HepG2 (cell line): ENCODE measurements at regions not wholly inside any gene's neighbourhood (a gene's known extent, or its start where the extent isn't known, plus 50 kb on each side); places are given as distances from the start of the nearest gene placed in this dataset.

ENCODE experiments used
- ATAC-seq: fragments of 200-7000 bp; cut with Tn5 transposase; 3 replicates; pipeline ENCODE4 v1.9.1; 2020; ENCODE audit warnings: mild to moderate bottlenecking, moderate library complexity
- BruUV-seq: library from RNA; stranded (reverse); fragments of 400-500 nt; replicated peaks from 2 replicates; lab custom pipeline; 2021; lab: Mats Ljungman, UMichigan
- CTCF ChIA-PET: fragments of 300-600 bp; formaldehyde crosslinking; extraction: SDS; loops from one replicate; lab custom pipeline; 2021; ENCODE audit warnings: low total read pairs, inconsistent platforms, low intra/inter-chr PET ratio; lab: Yijun Ruan, JAX
- POLR2A ChIA-PET: fragments of 350-600 bp; sonication (Branson Sonifier 250); formaldehyde crosslinking; loops from one replicate; lab custom pipeline; 2020; ENCODE audit warnings: antibody characterized with exemption, inconsistent platforms; lab: Yijun Ruan, JAX
- DNase-seq: peaks from one replicate; pipeline ENCODE4 v3.0.0-alpha.2; 2015; ENCODE audit warnings: low spot score
- FAIRE-seq: peaks from 3 replicates; lab custom pipeline; 2011; peaks lifted over from hg19 to GRCh38; lab: Jason Lieb, UNC
- H2AFZ ChIP-seq: one replicate; pipeline ENCODE4 v1.6.1; 2011; ENCODE audit warnings: low read length, inconsistent platforms
- H3K27ac ChIP-seq: fragments of 300-600 bp; 3 replicates; pipeline ENCODE4 v1.8.0; 2011; ENCODE audit warnings: mixed run types, mild to moderate bottlenecking, mixed read lengths, low read length, inconsistent platforms; ENCODE audit not compliant: insufficient read depth; ENCODE audit errors: extremely low read length
- H3K27me3 ChIP-seq, 2 experiments: fragments of 200-600 bp in 1 of 2; 2 replicates in 1 of 2; 3 replicates in 1 of 2; pipeline versions ENCODE4 v1.6.0 to v1.8.0; 2011; ENCODE audit warnings: low read length in 2 of 2, mild to moderate bottlenecking in 2 of 2, moderate library complexity in 2 of 2, inconsistent platforms in 1 of 2; ENCODE audit not compliant: insufficient read depth in 2 of 2, control insufficient read depth in 1 of 2
- H3K36me3 ChIP-seq, 2 experiments: fragments of 200-600 bp in 1 of 2; replicated peaks in 1 of 2; 2 replicates in 1 of 2; 3 replicates in 1 of 2; pipeline versions ENCODE4 v1.5.1 to v1.8.0; 2011; ENCODE audit warnings: low read length in 2 of 2, inconsistent platforms in 1 of 2; ENCODE audit not compliant: insufficient read depth in 2 of 2, control insufficient read depth in 1 of 2
- H3K4me1 ChIP-seq: 2 replicates; pipeline ENCODE4 v1.5.1; 2012; ENCODE audit warnings: low read length, inconsistent platforms; ENCODE audit not compliant: insufficient read depth
- H3K4me2 ChIP-seq: 2 replicates; pipeline ENCODE4 v1.6.0; 2011; ENCODE audit warnings: low read depth, low read length, inconsistent platforms
- H3K4me3 ChIP-seq, 3 experiments: fragments of 200-600 bp in 1 of 3; sonication (generic), shearing (Covaris generic) in 1 of 3; replicated peaks in 1 of 3; 2 replicates each; pipeline ENCODE4 v1.5.1; 2011 to 2016; ENCODE audit warnings: low read length in 3 of 3, inconsistent platforms in 2 of 3, low read depth in 2 of 3, mild to moderate bottlenecking in 2 of 3, control low read depth in 1 of 3, mixed read lengths in 1 of 3; ENCODE audit not compliant: insufficient read depth in 1 of 3
- H3K79me2 ChIP-seq: one replicate; pipeline ENCODE4 v1.6.1; 2011; ENCODE audit warnings: low read length, inconsistent platforms; ENCODE audit not compliant: insufficient read depth
- H3K9ac ChIP-seq: 2 replicates; pipeline ENCODE4 v1.6.0; 2011; ENCODE audit warnings: mild to moderate bottlenecking, low read depth, low read length, inconsistent platforms; ENCODE audit not compliant: insufficient read depth
- H3K9me3 ChIP-seq: 2 replicates; pipeline ENCODE4 v1.5.1; 2012; ENCODE audit warnings: mild to moderate bottlenecking, low read length
- H4K20me1 ChIP-seq: 2 replicates; pipeline ENCODE4 v1.6.0; 2011; ENCODE audit warnings: inconsistent platforms, mild to moderate bottlenecking, low read length, moderate library complexity; ENCODE audit not compliant: insufficient read depth
- BRD4 ChIP-seq: sonication (generic); formaldehyde crosslinking; IDR thresholded peaks from 2 replicates; pipeline ENCODE4 v1.4.0; 2020; ENCODE audit warnings: missing genetic modification reagents
- ETV6 ChIP-seq: sonication (generic); formaldehyde crosslinking; conservative IDR thresholded peaks from 2 replicates; pipeline ENCODE4 v1.4.0; 2020; ENCODE audit warnings: missing genetic modification reagents
- SALL2 ChIP-seq: sonication (generic); formaldehyde crosslinking; IDR thresholded peaks from 2 replicates; pipeline ENCODE4 v1.8.1; 2023; ENCODE audit warnings: mild to moderate bottlenecking, missing genetic modification reagents, inconsistent platforms
- SRSF9 ChIP-seq: fragments of 200-400 bp; formaldehyde crosslinking; IDR thresholded peaks from 2 replicates; pipeline ENCODE4 v1.6.1; 2018; ENCODE audit warnings: borderline replicate concordance, mild to moderate bottlenecking, low read depth, low read length; ENCODE audit not compliant: insufficient read depth, poor library complexity, severe bottlenecking
- WGBS: methylation state at CpG from one replicate; pipeline ENCODE4 v1.1.6; 2017; ENCODE audit warnings: low lambda C conversion rate; 5-methylcytosine and 5-hydroxymethylcytosine counted together
- in situ Hi-C: cut with HindIII; loops from 2 replicates; pipeline ENCODE4 v1.10.0; 2017; ENCODE audit warnings: low pct_unique_long_range_greater_than_20kb; ENCODE audit not compliant: extremely low pct_ligation_motif_present
- intact Hi-C: fragments of 100-400 bp; cut with micrococcal nuclease; formaldehyde crosslinking; loops from one replicate; pipeline ENCODE4 v1.10.0; 2022; ENCODE audit not compliant: unreplicated experiment
- TF ChIP-seq, protein P1 (sequence below): sonication (generic); formaldehyde crosslinking; IDR thresholded peaks from 2 replicates; pipeline ENCODE4 v1.8.1; 2023; ENCODE audit warnings: mild to moderate bottlenecking, moderate library complexity, missing genetic modification reagents
- TF ChIP-seq, protein P2 (sequence below): sonication (generic); formaldehyde crosslinking; conservative IDR thresholded peaks from 2 replicates; pipeline ENCODE4 v1.4.0; 2020; ENCODE audit warnings: mild to moderate bottlenecking, missing genetic modification reagents, moderate library complexity
- TF ChIP-seq, protein P3 (sequence below): sonication (generic); formaldehyde crosslinking; IDR thresholded peaks from 2 replicates; pipeline ENCODE4 v1.5.0; 2020; ENCODE audit warnings: missing genetic modification reagents
- TF ChIP-seq, protein P4 (sequence below), 2 experiments: fragments of 450-650 bp in 1 of 2; sonication (generic) in 1 of 2; formaldehyde crosslinking in 1 of 2; IDR thresholded peaks; 2 replicates each; pipeline versions ENCODE4 v1.6.1 to v1.8.0; 2016 to 2022; ENCODE audit warnings: antibody characterized with exemption in 1 of 2, mild to moderate bottlenecking in 1 of 2, missing genetic modification reagents in 1 of 2

DNA sequence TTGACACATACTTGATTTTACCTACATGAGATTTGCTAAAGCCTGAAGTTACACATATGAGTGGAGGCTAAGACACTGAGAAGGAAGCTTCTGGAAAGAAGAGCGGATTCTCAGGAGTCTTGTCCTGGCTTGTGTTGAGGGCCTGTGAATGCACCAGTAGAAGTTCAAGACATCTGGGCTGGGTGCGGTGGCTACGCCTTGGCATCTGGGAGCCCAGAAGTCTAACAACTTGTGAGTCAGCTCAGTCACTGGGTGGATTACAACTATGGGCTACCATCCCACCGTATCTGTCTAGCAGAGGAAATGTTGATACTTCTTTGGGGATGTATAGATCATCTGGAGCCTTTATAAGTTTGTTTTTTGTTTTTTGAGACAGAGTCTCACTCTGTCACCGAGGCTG lies 375.6 kb upstream of the SMIM31 start (continued):
- TF ChIP-seq, protein P1, sequence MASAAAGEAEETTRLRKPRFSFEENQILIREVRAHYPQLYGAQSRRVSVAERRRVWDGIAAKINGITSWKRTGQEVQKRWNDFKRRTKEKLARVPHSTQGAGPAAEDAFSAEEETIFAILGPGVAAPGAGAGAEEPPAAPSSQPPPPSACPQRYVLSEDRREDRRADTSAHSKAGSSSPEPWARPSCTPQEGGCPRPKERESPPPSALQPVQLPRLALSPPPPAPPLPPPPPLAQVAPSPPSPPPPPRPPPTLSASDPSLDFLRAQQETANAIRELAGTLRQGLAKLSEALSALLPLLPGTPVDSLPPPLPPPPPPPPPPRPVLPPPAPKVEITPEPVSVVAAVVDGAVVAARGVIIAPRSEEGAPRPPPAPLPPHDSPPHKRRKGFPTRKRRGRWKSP (CRISPR knock-in tag): no peak
- TF ChIP-seq SALL2 (CRISPR knock-in tag) (no peak), BRD4 (CRISPR knock-in tag) (no peak), SRSF9 (no peak)
- TF ChIP-seq, protein P2, sequence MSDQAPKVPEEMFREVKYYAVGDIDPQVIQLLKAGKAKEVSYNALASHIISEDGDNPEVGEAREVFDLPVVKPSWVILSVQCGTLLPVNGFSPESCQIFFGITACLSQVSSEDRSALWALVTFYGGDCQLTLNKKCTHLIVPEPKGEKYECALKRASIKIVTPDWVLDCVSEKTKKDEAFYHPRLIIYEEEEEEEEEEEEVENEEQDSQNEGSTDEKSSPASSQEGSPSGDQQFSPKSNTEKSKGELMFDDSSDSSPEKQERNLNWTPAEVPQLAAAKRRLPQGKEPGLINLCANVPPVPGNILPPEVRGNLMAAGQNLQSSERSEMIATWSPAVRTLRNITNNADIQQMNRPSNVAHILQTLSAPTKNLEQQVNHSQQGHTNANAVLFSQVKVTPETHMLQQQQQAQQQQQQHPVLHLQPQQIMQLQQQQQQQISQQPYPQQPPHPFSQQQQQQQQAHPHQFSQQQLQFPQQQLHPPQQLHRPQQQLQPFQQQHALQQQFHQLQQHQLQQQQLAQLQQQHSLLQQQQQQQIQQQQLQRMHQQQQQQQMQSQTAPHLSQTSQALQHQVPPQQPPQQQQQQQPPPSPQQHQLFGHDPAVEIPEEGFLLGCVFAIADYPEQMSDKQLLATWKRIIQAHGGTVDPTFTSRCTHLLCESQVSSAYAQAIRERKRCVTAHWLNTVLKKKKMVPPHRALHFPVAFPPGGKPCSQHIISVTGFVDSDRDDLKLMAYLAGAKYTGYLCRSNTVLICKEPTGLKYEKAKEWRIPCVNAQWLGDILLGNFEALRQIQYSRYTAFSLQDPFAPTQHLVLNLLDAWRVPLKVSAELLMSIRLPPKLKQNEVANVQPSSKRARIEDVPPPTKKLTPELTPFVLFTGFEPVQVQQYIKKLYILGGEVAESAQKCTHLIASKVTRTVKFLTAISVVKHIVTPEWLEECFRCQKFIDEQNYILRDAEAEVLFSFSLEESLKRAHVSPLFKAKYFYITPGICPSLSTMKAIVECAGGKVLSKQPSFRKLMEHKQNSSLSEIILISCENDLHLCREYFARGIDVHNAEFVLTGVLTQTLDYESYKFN: no peak
- TF ChIP-seq, protein P3, sequence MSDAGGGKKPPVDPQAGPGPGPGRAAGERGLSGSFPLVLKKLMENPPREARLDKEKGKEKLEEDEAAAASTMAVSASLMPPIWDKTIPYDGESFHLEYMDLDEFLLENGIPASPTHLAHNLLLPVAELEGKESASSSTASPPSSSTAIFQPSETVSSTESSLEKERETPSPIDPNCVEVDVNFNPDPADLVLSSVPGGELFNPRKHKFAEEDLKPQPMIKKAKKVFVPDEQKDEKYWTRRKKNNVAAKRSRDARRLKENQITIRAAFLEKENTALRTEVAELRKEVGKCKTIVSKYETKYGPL (CRISPR knock-in tag): no peak

DNA sequence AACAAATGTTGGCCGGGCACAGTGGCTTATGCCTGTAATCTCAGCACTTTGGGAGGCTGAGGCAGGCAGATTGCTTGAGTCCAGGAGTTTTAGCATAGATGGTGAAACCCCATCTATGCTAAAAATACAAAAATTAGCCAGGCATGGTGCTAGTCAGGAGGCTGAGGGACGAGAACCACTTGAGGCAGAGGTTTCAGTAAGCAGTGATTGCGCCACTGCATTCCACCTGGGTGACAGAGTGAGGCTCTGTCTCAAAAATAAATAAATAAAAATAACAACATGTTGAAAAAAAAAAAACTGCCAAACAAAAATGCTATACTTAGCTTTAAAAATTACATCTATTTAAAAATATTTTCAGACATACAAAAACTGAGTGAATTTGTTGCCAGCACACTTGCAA lies 374.2 kb upstream of the SMIM31 start:
- H3K9ac ChIP-seq: no peak overlapping the region
- DNase-seq (no peak), ATAC-seq (no peak), FAIRE-seq (no peak)
- no peak overlapping the region for H3K27ac ChIP-seq
- intact Hi-C loops: no loop called here
- H3K9me3 ChIP-seq: no peaks in the 10 kb centered on the region
- H4K20me1 ChIP-seq: no peaks in the 10 kb centered on the region
- no TSS peak for BruUV-seq
- H3K79me2 ChIP-seq: no peaks in the 10 kb centered on the region
- ChIA-PET CTCF (no interaction called here), POLR2A (no interaction called here)
- no peak overlapping the region for H2AFZ ChIP-seq
- peaks cover 0 to 4% of the 10 kb centered on the region in 2 experiments; a peak in 1 of 5 replicates for H3K27me3 ChIP-seq
- H3K4me1 ChIP-seq: no peaks in the 10 kb centered on the region
- no peaks in the 10 kb centered on the region for H3K36me3 ChIP-seq
- H3K4me3 ChIP-seq: no peak overlapping the region
- H3K4me2 ChIP-seq: no peak overlapping the region
- 1% methylated on average over 3 of the region's 3 CpGs for WGBS
- in situ Hi-C loops: no loop called here
- TF ChIP-seq, protein P4, sequence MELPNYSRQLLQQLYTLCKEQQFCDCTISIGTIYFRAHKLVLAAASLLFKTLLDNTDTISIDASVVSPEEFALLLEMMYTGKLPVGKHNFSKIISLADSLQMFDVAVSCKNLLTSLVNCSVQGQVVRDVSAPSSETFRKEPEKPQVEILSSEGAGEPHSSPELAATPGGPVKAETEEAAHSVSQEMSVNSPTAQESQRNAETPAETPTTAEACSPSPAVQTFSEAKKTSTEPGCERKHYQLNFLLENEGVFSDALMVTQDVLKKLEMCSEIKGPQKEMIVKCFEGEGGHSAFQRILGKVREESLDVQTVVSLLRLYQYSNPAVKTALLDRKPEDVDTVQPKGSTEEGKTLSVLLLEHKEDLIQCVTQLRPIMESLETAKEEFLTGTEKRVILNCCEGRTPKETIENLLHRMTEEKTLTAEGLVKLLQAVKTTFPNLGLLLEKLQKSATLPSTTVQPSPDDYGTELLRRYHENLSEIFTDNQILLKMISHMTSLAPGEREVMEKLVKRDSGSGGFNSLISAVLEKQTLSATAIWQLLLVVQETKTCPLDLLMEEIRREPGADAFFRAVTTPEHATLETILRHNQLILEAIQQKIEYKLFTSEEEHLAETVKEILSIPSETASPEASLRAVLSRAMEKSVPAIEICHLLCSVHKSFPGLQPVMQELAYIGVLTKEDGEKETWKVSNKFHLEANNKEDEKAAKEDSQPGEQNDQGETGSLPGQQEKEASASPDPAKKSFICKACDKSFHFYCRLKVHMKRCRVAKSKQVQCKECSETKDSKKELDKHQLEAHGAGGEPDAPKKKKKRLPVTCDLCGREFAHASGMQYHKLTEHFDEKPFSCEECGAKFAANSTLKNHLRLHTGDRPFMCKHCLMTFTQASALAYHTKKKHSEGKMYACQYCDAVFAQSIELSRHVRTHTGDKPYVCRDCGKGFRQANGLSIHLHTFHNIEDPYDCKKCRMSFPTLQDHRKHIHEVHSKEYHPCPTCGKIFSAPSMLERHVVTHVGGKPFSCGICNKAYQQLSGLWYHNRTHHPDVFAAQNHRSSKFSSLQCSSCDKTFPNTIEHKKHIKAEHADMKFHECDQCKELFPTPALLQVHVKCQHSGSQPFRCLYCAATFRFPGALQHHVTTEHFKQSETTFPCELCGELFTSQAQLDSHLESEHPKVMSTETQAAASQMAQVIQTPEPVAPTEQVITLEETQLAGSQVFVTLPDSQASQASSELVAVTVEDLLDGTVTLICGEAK (IDR thresholded peaks at IDR 0.05): no peak
- TF ChIP-seq, protein P4 (CRISPR knock-in tag; IDR thresholded peaks at IDR 0.05): no peak
- TF ChIP-seq ETV6: no peak
